MM.1S (cell line): ENCODE measurements at regions not wholly inside any gene's neighbourhood (a gene's known extent, or its start where the extent isn't known, plus 50 kb on each side); places are given as distances from the start of the nearest gene placed in this dataset.

Source experiments
- EZH2 ChIP-seq: fragments of 300-600 bp; sonication (generic); optimal IDR thresholded peaks from 2 replicates; pipeline ENCODE3; 2017; ENCODE audit warnings: low read depth, mild to moderate bottlenecking, antibody characterized with exemption, low read length, mixed read lengths
- TF ChIP-seq, protein P1 (sequence below): fragments of 300-600 bp; sonication (generic); IDR thresholded peaks from 2 replicates; pipeline ENCODE4 v1.5.1; 2016; ENCODE audit warnings: antibody characterized with exemption, low read length, mixed read lengths

GRCh38 chr2:217293607-217294006 is 433.7 kb upstream of the TNP1 start:
- TF ChIP-seq EZH2, result no peak
- TF ChIP-seq, protein P1, sequence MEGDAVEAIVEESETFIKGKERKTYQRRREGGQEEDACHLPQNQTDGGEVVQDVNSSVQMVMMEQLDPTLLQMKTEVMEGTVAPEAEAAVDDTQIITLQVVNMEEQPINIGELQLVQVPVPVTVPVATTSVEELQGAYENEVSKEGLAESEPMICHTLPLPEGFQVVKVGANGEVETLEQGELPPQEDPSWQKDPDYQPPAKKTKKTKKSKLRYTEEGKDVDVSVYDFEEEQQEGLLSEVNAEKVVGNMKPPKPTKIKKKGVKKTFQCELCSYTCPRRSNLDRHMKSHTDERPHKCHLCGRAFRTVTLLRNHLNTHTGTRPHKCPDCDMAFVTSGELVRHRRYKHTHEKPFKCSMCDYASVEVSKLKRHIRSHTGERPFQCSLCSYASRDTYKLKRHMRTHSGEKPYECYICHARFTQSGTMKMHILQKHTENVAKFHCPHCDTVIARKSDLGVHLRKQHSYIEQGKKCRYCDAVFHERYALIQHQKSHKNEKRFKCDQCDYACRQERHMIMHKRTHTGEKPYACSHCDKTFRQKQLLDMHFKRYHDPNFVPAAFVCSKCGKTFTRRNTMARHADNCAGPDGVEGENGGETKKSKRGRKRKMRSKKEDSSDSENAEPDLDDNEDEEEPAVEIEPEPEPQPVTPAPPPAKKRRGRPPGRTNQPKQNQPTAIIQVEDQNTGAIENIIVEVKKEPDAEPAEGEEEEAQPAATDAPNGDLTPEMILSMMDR, result no peak
